ENCODE measurements at regions not wholly inside any gene's neighbourhood (a gene's known extent, or its start where the extent isn't known, plus 50 kb on each side); places are given as distances from the start of the nearest gene placed in this dataset.

DNA sequence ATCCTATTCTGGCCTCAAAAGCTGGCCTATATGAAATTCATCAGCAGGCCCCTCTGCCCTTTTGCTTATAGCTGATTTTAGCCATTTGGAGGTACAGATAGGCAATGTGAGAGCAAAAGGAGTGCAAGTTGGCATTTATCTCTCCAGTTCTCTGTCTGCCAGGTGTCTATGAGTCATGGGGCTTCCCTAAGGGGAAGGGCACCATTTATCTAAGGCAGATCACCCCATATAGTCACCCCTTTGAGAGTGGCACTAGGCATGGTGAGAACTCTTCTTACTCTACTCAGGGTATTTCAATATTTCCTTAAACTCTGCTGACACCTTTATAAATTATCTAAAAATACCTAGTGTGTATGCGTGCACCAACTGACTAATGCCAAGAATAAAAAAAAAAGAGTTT is 314.7 kb upstream of the CDH6 start:
- Mint-ChIP-seq H3K27me3 (ENCODE audit: low read depth) (no peaks in the 10 kb centered on the region), H3K4me3 (ENCODE audit: unreplicated experiment) (no peak overlapping the region), H3K9me3 (ENCODE audit: low read depth) (peaks cover under 1% of the 10 kb centered on the region), H3K4me1 (ENCODE audit: low read depth) (no peaks in the 10 kb centered on the region), H3K27ac (ENCODE audit: unreplicated experiment) (no peak overlapping the region), H3K36me3 (ENCODE audit: low read depth) (no peaks in the 10 kb centered on the region)
- DNase-seq (ENCODE audit: low spot score), result no peak
- TF ChIP-seq, protein P1, sequence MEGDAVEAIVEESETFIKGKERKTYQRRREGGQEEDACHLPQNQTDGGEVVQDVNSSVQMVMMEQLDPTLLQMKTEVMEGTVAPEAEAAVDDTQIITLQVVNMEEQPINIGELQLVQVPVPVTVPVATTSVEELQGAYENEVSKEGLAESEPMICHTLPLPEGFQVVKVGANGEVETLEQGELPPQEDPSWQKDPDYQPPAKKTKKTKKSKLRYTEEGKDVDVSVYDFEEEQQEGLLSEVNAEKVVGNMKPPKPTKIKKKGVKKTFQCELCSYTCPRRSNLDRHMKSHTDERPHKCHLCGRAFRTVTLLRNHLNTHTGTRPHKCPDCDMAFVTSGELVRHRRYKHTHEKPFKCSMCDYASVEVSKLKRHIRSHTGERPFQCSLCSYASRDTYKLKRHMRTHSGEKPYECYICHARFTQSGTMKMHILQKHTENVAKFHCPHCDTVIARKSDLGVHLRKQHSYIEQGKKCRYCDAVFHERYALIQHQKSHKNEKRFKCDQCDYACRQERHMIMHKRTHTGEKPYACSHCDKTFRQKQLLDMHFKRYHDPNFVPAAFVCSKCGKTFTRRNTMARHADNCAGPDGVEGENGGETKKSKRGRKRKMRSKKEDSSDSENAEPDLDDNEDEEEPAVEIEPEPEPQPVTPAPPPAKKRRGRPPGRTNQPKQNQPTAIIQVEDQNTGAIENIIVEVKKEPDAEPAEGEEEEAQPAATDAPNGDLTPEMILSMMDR (IDR thresholded peaks at IDR 0.05), result no peak

DNA sequence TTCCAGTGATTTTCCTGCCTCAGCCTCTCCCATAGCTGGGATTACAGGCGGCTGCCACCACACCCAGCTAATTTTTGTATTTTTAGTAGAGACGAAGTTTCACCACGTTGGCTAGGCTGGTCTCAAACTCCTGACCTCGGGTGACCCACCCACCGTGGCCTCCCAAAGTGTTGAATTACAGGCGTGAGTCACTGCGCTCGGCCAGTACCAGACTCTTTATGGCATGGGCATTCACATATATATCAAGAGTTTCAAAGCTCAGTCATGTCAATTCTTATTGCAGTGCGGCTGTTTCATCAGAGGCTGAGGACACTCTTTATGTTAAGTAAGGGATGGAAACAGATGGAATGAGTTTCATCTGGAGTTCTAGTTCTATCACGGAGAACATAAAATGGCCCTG is 315.2 kb upstream of the CDH6 start:
- no peaks in the 10 kb centered on the region for H3K27me3 Mint-ChIP-seq (ENCODE audit: low read depth)
- no peaks in the 10 kb centered on the region for H3K36me3 Mint-ChIP-seq (ENCODE audit: low read depth)
- TF ChIP-seq, protein P1 (IDR thresholded peaks at IDR 0.05), result no peak
- no peak overlapping the region for H3K27ac Mint-ChIP-seq (ENCODE audit: unreplicated experiment)
- H3K4me1 Mint-ChIP-seq (ENCODE audit: low read depth), result no peaks in the 10 kb centered on the region
- DNase-seq (ENCODE audit: low spot score), result no peak
- H3K4me3 Mint-ChIP-seq (ENCODE audit: unreplicated experiment), result no peak overlapping the region
- no peaks in the 10 kb centered on the region for H3K9me3 Mint-ChIP-seq (ENCODE audit: low read depth)

DNA sequence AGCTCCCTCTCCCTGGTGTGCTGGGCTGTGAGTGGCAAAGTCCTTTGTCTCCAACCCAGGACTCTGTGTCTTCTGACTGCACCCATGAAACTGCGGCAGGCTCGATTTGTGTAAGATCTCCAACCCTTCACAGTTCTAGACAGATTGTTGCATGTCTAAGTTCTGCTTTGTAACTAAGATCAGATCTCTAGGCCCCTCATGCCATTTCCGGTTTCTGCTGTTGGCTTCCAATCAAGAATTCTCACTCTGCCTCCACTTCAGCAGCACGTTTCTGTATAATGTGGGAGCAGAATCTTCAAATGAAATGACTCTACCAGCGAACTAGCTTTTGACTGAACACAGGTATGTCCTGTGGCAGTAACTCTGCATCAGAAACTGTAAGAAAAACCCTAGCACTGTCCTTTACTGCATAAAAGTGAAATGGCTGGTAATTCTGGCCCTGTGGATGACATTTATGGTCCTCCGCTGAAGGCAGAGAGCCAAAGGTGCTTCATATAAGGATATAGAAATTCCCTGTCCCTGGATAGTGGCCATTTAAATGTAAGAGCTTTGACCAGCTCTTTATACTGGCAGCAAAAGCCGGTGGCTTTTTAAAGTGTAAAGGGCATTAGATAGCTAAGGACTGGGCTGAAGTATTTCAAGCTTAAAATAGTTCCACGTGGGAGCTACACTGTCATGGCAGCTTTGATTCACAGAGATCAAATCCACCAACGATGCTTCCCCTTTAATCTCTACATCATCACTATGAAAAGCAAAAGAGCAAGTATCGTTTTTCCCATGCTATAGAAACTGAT is 319.0 kb upstream of the CDH6 start:
- no peak for DNase-seq (ENCODE audit: low spot score)
- TF ChIP-seq, protein P1 (IDR thresholded peaks at IDR 0.05), result no peak
- Mint-ChIP-seq H3K4me1 (ENCODE audit: low read depth) (no peaks in the 10 kb centered on the region), H3K4me3 (ENCODE audit: unreplicated experiment) (no peak overlapping the region), H3K9me3 (ENCODE audit: low read depth) (no peaks in the 10 kb centered on the region), H3K27ac (ENCODE audit: unreplicated experiment) (no peak overlapping the region), H3K36me3 (ENCODE audit: low read depth) (no peaks in the 10 kb centered on the region), H3K27me3 (ENCODE audit: low read depth) (no peaks in the 10 kb centered on the region)

DNA sequence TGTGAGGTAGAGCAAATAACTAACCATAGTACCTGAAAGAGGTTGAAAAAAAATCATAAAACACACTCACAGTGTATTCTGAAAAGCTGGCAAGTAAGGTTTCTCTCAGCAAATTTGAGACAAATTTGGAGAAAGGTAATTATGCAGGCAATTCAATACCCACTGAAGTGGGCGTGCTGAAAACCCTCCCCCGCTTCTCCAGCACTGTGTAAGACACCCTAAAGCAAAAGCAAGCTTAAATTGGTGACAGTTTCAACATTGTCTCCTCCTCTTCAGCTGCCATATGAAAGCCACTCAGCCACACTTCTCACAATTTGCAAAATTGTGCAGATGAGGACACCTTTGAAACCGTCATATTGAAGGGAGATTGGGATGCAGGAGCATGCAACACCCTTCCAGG is 322.3 kb upstream of the CDH6 start:
- Mint-ChIP-seq H3K36me3 (ENCODE audit: low read depth) (no peaks in the 10 kb centered on the region), H3K4me3 (ENCODE audit: unreplicated experiment) (no peak overlapping the region), H3K4me1 (ENCODE audit: low read depth) (no peaks in the 10 kb centered on the region), H3K27me3 (ENCODE audit: low read depth) (no peaks in the 10 kb centered on the region), H3K27ac (ENCODE audit: unreplicated experiment) (no peak overlapping the region), H3K9me3 (ENCODE audit: low read depth) (peaks cover 2% of the 10 kb centered on the region)
- TF ChIP-seq, protein P1 (IDR thresholded peaks at IDR 0.05), result no peak
- DNase-seq (ENCODE audit: low spot score), result no peak

- Mint-ChIP-seq H3K27ac (ENCODE audit: unreplicated experiment) (no peak overlapping the region), H3K27me3 (ENCODE audit: low read depth) (no peaks in the 10 kb centered on the region), H3K36me3 (ENCODE audit: low read depth) (peaks cover 2% of the 10 kb centered on the region), H3K4me1 (ENCODE audit: low read depth) (no peaks in the 10 kb centered on the region), H3K4me3 (ENCODE audit: unreplicated experiment) (no peak overlapping the region), H3K9me3 (ENCODE audit: low read depth) (peaks cover 3% of the 10 kb centered on the region)
- TF ChIP-seq, protein P1 (IDR thresholded peaks at IDR 0.05), result no peak
- no peak for DNase-seq (ENCODE audit: low spot score)
Measured at GRCh38 chr5:30867711-30868110, 325.8 kb upstream of the CDH6 start.
